ENCODE measurements at regions not wholly inside any gene's neighbourhood (a gene's known extent, or its start where the extent isn't known, plus 50 kb on each side); places are given as distances from the start of the nearest gene placed in this dataset.

GRCh38 chr4:36704289-36704688 is 422.9 kb downstream of the DTHD1 start:
- TF ChIP-seq CTCF (conservative IDR thresholded peaks at IDR 0.05; ENCODE audit: control insufficient read depth, insufficient read depth, low read depth, low read length), result no peak
- no peak overlapping the region for H3K4me3 ChIP-seq (ENCODE audit: control insufficient read depth, low read depth, low read length)
- no peak for DNase-seq (ENCODE audit: low read depth)

GRCh38 chr4:36709991-36710390 is 428.6 kb downstream of the DTHD1 start:
- H3K4me3 ChIP-seq (ENCODE audit: control insufficient read depth, low read depth, low read length), result no peak overlapping the region
- no peak for DNase-seq (ENCODE audit: low read depth)
- TF ChIP-seq CTCF (conservative IDR thresholded peaks at IDR 0.05; ENCODE audit: control insufficient read depth, insufficient read depth, low read depth, low read length), result no peak

- TF ChIP-seq CTCF (conservative IDR thresholded peaks at IDR 0.05; ENCODE audit: control insufficient read depth, insufficient read depth, low read depth, low read length), result no peak
- no peak for DNase-seq (ENCODE audit: low read depth)
- H3K4me3 ChIP-seq (ENCODE audit: control insufficient read depth, low read depth, low read length), result no peak overlapping the region
These were observed 430.6 kb downstream of the DTHD1 start for GRCh38 chr4:36712013-36712412.

- TF ChIP-seq CTCF (conservative IDR thresholded peaks at IDR 0.05; ENCODE audit: control insufficient read depth, insufficient read depth, low read depth, low read length), result no peak
- DNase-seq (ENCODE audit: low read depth), result no peak
- H3K4me3 ChIP-seq (ENCODE audit: control insufficient read depth, low read depth, low read length), result no peak overlapping the region
These were observed 435.5 kb downstream of the DTHD1 start for GRCh38 chr4:36716874-36717273.

GRCh38 chr4:36719425-36719824 is 438.0 kb downstream of the DTHD1 start:
- no peak for TF ChIP-seq CTCF (conservative IDR thresholded peaks at IDR 0.05; ENCODE audit: control insufficient read depth, insufficient read depth, low read depth, low read length)

GRCh38 chr4:36722986-36723385 is 441.6 kb downstream of the DTHD1 start:
- no peak overlapping the region for H3K4me3 ChIP-seq (ENCODE audit: control insufficient read depth, low read depth, low read length)
- no peak for TF ChIP-seq CTCF (conservative IDR thresholded peaks at IDR 0.05; ENCODE audit: control insufficient read depth, insufficient read depth, low read depth, low read length)
- DNase-seq (ENCODE audit: low read depth), result no peak

More at GRCh38 chr4:36719425-36719824, 438.0 kb downstream of the DTHD1 start:
- no peak overlapping the region for H3K4me3 ChIP-seq (ENCODE audit: control insufficient read depth, low read depth, low read length)
- no peak for DNase-seq (ENCODE audit: low read depth)

GRCh38 chr4:36734334-36734733 is 452.9 kb downstream of the DTHD1 start:
- no peak for DNase-seq (ENCODE audit: low read depth)
- no peak overlapping the region for H3K4me3 ChIP-seq (ENCODE audit: control insufficient read depth, low read depth, low read length)
- TF ChIP-seq CTCF (conservative IDR thresholded peaks at IDR 0.05; ENCODE audit: control insufficient read depth, insufficient read depth, low read depth, low read length), result no peak
